GM21360 (cell line): ENCODE measurements at regions not wholly inside any gene's neighbourhood (a gene's known extent, or its start where the extent isn't known, plus 50 kb on each side); places are given as distances from the start of the nearest gene placed in this dataset.

Experiments used
- ATAC-seq: cut with Tn5 transposase; IDR thresholded peaks from one replicate; pipeline ENCODE4 v1.9.1; 2021; ENCODE audit warnings: mild to moderate bottlenecking, moderate library complexity; ENCODE audit not compliant: unreplicated experiment

- ATAC-seq: no peak
These were observed 57.8 kb upstream of the ARHGAP5 start for GRCh38 chr14:32019276-32019675.

- no peak for ATAC-seq
These were observed 56.2 kb upstream of the ARHGAP5 start for GRCh38 chr14:32020882-32021281.

DNA sequence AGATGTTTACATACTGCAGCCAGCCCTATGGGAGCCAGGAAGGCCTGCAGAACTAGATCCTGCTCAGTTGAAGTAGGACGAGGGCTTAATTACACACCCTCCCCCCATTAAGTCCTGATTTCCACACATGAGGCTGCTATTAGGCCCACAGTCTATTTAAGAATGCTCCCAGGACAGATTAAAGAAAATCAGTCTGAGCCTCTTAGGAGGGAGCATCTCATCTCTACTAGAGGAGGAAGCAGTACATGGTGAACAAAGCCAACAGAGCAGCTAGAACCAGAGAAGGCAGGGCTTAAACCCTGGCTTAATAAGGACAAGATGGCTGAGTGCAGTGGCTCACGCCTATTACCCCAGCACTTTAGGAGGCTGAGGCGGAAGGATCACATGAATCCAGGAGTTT, 55.8 kb upstream of the ARHGAP5 start:
- no peak for ATAC-seq

DNA sequence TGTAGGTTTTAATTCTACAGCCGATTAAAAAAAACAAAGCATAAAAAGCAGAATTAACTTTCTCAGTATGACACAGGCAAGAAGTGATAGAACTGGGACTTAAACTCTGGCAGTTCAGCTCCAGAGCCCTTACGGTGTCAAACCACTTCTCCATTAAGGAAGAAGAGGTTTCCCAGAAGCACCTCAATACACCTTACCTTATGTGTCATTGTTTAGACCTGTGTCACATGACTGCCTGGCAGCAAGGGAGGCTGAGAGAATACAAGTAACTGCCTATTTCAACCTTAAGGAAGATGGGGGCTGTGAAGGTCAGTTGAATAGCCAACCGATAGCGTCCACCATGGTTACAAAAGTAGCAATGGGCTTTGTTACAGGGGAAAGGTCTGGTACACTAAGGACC, 54.6 kb upstream of the ARHGAP5 start:
- ATAC-seq: no peak

GRCh38 chr14:32022938-32023466, 54.1 kb upstream of the ARHGAP5 start:
- no peak for ATAC-seq

GRCh38 chr14:32023540-32023939, 53.6 kb upstream of the ARHGAP5 start:
- ATAC-seq: no peak

- no peak for ATAC-seq
These were observed 49.7 kb upstream of the ARHGAP5 start for GRCh38 chr14:32027255-32027939.
